Right renal pelvis (tissue), 4 donors: ENCODE measurements at regions not wholly inside any gene's neighbourhood (a gene's known extent, or its start where the extent isn't known, plus 50 kb on each side); places are given as distances from the start of the nearest gene placed in this dataset.
"Not testable (repeated sequence)": the region's sequence is repeated elsewhere in the genome, so short reads cannot be mapped to it uniquely, and the experiment has no call there.

Experiments used
- DNase-seq, 4 donors: peaks; one replicate each; pipeline ENCODE4 v3.0.0-alpha.2; 2013; ENCODE audit warnings: low read depth in 4 of 4, low spot score in 3 of 4, missing footprints in 1 of 4

DNA sequence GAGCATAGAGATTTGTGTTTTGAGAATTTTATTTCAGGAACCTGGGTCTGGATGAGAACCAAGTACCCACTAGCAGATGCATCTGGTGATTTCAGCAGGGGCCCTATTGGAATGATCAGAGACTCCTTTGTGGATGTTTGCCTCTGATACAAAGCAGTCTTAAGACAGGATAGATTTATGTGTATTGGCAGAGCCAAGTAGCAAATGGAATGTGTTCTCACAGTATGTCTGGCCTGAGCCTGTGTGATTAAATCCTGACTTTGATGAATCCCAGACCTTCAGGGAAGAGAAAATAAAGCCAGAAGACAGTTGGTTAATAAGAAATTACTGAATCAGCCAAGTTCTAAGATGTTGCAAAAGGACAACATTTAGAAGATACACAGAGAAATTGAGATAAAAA lies 755.5 kb upstream of the SEMA6D start:
- DNase-seq, result peak in 1 of 4 donors; percentile 48

DNA sequence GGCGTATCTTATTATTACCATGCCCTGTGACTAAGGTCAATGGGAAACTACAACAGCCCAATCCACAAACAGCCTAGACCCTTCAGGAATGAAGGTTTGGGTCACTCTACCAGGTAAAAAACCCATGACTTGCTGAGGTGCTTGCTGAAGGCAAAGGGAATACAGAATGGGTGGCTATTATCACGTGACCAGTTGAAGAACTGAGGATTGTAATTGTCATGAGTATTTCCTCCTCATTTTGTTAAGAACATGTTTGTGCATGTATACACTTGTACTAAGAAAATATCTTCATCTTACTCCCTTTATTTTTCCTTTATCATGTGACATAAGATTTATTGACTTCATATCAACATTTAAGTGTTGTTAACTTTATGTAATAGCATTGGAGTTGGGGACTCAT lies 729.2 kb upstream of the SEMA6D start:
- DNase-seq, result not testable (repeated sequence)

DNA sequence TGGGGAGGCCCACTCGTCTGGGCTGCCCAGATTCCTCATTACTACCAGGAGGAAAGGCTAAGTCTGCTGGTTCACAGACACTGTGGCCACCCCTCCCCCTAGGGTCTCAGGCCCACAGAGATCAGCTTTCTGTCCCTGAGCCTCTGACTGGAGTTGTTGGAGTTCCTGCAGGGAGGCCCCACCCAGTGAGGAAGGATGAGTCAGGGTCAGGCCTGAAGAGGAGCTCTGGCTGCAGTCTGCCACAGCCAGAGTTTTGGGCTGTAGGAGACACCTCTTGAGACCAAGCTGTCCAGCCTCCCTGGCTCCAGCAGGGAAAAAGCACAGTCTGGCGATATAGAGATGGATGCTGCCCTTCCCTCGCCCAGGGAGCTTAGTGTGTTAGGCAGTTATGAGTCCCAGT lies 720.9 kb upstream of the SEMA6D start:
- no peak for DNase-seq

DNA sequence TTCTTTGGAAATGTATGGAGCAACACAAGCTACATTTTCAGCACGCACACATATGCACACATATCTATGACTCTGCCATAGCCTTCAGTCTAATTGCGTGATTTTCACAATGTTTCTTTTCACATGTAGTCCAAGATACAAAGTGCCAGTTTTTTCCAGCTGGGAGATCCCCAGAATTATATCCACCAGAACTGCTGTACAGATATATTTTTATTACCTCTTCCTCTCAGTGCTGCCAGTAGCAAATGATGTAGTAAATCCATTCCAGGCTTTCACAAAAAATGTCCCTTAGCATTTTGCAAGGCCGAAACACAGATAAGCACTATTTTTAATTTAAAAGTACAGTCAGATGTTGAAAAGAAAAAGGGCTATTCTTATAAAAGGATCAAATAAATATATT lies 719.8 kb upstream of the SEMA6D start:
- DNase-seq, result no peak

DNA sequence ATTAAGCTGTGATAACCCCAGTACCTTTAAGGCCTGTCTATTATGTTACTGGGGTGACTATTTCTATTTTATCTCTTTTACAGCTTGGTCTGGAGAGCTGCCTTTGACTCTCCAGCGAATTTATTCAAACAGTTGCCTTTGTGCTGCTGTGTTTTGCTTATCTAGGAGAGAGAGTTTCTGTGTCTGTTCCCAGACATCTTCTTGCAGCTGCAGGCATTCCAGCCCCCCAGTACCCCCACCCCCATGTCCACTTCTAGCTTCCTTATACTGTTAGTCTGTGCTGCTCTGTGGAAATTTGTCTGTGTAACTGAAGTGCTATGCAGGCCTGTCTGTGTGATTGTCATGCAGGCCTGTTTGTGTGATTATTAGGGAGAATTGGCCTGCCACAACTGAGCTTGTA lies 713.7 kb upstream of the SEMA6D start:
- DNase-seq, result no peak

DNA sequence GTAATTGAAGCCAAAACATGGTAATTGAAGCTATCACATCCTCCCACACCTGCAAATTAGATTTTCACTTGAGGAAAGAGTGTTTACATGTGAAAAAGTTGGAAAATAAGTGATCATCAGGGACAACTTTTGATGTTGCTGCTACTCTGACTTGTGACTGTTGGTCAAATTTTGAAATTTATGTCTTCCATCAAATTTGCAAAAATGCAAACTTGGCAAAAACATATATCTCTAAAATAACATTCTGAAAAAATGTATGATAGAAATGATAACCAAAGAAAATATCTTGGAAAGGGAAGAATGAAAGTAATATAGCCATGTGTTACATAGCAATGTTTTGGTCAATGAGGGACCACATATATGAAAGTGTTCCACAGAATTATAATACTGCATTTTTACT lies 703.9 kb upstream of the SEMA6D start:
- no peak for DNase-seq

DNA sequence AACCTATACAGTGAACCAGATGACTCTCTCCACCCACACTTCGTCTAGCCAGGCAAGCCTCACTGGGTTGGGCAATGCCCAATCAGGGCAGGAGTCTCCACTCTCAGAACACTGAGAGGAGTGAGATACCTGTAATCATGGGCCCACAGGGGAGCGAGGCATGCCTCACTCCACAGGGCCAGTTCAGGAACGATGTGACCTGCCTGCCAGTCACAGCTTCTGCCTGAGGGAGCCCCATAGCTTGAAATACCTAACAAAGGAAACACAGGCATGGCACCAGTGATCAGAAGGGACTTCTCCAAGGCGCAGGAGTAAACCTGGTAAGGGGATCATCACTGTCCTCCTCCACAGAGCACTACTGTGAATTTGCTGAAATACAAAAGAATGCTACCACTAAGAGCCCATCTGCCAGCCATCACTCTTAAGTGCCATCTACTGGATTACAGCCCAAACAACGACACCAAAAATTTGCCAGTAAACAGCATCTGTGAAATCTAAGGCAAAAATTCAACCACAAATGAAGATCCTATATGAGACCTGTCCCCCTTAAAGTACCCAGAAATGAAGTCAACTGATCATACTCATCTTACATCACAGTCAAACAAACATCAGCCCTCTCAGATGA lies 689.9 kb upstream of the SEMA6D start:
- DNase-seq, result peak in 2 of 4 donors; percentile 1 to 5

DNA sequence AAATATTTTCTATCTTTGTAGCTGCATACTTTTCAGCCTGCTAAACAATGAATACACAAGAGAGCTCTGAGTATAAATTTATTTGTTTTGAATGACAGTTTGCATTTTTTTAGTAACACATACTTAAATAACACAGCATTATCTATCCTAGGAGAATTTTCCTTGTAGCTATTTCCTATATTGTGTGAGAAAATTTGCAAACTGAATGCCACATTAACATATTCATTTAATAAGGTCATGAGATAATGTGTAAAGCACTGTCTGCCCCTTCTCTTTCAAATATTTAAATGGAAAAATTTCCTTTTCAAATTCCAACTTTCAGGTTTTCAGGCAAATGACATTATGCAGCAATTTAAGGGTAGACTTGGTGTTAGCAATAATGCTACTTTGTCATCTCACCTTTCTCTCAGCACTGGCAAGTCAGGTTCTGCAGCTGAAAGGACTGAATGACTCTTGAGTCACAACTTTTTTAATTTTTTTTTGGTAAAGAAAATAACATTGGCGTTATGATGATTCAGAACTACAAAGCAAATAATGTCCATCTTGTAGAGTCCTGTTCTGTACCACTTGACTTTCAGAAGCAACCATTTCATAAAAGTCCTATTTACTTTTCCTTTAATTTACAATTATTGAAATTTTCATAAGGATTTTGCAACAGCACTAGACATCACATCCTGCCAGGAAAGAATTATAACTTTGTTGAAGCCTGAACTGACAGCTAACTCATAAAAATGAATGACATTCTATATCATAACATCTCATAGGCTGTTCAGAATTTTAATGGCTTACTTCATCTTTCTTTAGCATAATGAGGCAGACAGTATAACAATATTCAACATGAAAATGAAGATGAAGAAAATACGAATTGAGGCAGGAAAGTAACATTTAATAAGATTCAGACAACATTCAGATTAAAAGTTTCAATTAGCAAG lies 681.6 kb upstream of the SEMA6D start:
- DNase-seq, result no peak

DNA sequence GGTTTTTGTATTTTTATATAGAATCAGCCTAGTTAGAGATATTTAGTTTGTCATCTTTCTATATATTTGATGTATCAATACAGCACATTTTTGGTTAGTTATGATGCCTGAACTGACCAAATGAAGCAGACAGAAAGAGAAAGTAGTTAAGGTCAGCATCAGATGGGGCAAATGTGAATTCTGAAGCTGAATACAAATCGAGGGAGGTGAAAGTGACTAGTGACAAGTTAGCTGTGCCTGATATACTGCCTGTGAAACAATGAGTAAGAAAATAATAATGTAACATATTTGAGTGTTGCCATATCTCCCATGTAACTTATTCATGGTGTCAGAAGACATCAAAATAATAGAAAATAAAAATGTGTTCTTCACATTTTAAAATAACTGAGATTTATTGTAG lies 680.3 kb upstream of the SEMA6D start:
- no peak for DNase-seq

DNA sequence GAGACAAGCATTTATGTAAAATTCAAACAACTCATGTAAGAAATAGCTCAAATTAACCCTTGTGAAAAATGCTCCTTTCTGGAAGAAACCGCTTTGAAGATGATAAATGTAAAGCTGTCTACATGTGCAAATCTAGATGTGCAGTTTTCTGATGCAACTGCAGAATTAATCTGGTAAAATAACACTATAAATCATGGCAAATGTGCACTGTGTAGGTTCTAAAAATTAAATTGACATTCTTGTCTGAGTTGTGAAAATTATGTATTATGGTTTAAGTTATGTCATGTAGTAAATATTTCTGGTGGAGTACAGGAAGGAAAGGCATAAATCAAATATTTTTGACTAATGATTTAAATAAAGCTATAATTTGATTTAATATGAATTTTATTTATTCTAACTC lies 678.1 kb upstream of the SEMA6D start:
- DNase-seq, result no peak

DNA sequence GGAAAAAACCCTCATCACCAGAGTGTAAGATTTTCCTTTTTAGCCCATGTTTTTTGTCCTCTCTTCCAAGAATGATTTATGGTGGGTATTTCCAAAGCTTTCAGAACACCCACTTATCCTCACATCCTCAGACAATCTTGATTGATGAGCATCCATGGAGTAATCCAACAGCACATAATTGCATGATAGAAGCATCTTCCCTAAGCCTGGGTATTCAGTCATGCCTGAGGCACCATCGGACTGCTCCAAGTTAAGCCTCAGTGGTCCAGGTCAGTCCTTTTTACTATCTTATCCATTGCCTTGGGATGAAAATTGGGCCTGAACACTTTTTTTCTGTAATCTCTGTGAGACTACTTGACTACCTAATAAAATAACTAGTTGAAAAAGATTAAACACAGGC lies 676.0 kb upstream of the SEMA6D start:
- no peak for DNase-seq

DNA sequence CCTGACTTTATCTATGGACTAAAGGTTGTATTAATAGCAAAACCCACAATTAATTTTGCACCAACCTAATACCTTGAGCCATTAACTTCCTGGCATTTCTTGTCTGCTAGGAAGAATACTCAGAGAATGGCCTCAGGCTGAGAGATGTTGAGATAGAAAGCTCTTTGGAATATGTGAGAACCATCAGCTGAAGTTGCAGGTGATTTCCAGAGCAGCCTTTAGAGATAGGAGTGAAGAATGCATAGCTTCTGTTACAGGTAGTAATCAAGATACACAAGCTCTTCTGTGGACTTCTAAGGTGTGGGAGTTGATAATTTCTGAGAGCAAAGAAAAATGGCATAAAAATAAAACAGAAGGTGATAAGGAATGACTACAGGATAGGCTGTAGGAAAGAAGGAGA lies 669.3 kb upstream of the SEMA6D start:
- DNase-seq, result not testable (repeated sequence)

DNA sequence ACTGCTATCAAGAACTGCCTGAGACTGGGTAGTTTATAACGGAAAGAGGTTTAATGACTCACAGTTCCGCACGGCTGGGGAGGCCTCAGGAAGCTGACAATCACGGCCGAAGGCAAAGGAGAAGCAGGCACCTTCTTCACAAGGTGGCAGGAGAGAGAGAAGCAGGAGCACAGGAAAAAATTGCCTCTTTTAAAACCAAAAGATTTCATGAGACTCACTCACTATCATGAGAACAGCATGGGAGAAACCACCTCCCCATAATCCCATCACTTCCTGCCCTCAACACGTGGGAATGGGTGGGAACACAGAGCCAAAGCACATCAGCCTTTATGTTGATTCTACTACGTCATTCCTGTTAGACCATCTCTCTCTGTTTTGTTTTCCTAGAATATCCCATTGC lies 650.9 kb upstream of the SEMA6D start:
- no peak for DNase-seq

DNA sequence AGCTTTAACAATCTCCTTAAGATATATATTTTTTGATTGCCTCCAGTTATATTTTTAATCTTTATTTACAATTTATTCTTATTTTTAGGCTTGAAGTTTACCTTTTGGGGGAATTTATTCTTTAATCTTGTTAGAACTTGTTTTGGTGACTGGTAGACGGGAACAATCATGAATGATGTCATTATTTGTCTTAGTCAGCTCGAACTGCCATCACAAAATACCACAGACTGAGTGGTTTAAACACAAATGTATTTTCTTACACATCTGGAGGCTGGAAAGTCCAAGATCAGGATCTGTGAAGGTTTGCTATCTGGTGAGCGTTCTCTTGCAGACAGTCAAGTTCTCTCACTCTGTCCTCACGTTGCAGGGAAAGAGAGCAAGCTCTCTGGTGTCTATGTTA lies 639.5 kb upstream of the SEMA6D start:
- DNase-seq, result not testable (repeated sequence)

DNA sequence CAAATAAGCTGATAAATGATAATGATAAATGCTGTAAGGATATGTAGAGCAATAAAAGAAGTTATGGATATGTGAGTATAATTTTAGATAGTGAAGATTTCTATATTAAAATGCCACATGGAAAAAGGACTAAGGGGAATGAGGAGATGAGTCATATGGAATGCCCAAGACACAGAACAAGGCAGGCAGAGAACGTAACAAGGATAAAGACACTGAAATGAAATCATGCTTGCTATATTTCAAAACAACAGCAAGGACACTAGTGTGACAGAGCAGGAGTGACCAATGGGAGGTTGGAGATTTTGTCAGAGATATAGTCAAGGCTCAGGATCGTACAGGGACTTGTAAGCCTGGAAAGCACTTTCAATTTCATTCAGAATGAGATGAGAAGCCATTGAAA lies 621.5 kb upstream of the SEMA6D start:
- DNase-seq, result no peak

DNA sequence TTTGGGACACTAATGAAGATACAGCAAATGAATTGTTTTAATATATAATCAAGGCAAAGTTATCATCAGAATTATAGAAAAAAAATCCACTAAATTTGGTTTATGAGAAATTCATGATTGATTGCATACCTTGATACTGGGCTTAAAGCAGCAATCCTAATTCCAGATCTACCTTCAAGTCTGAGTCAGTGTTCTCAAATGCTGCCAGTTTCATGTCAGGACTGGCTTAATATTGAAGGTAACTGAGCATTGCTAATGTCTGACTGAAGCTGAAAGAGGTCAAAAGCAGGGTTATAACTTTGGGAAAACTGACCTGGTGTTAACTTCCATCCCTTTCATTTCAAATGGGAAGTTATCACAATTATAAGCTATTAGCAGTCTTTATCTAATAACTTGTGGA lies 618.8 kb upstream of the SEMA6D start:
- not testable (repeated sequence) for DNase-seq

DNA sequence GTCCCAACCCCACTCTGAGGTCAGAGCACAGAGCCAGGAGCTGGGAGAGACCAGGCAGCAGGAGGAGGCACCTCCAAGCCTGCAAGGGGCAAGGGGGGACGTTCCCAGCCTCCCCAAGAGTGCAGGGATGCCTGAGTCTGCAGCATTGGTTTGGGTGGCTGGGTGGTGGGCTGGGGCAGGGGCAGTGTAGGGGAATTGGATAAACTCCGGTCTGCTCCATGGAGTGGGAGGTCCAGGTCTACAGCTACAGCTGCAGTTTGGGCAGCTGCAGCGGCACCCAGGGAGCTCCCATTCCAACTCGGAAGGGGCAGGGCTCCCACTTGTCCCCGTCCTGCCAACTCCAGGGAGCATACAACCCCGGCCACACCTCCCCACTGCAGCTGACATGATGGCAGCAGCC lies 617.5 kb upstream of the SEMA6D start:
- not testable (repeated sequence) for DNase-seq

DNA sequence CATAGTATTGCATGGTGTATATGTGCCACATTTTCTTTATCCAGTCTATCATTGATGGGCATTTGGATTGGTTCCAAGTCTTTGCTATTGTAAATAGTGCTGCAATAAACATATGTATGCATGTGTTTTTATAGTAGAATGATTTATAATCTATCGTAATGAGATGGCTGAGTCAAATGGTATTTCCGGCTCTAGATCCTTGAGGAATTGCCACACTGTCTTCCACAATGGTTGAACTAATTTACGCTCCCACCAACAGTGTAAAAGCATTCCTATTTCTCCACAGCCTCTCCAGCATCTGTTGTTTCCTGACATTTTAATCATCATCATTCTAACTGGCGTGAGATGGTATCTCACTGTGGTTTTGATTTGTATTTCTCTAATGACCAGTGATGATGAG lies 608.5 kb upstream of the SEMA6D start:
- DNase-seq, result not testable (repeated sequence)

DNA sequence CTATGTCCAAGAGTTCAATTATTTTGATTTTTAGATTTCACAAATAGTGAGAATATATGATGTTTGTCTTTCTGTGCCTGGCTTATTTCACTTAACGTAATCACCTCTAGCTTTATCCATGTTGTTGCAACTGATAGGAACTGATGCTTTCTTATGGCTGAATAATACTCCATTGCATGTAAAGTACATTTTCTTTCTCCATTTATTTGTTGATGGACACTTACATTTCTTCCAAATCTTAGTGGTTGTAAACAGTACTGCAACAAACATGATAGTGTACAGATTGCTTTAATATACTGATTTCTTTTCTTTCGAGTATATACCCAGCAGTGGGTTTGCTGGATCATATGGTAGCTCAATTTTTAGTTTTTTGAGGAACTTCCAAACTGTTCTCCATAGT lies 600.6 kb upstream of the SEMA6D start:
- DNase-seq, result no peak

DNA sequence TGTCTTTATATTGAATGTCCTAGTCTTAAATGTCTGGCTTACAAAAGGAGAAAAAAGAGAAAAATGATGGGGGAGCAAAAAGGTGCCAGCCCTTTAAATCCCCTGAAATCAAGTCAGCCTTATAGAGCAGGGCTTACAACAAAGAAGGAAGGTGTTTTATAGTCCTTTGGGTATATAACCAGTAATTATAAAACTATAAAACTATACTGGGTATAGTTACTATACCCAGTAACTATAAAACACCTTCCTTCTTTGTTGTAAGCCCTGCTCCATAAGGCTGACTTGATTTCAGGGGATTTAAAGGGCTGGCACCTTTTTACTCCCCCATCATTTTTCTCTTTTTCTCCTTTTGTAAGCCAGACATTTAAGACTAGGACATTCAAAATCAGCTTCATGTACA lies 598.0 kb upstream of the SEMA6D start:
- DNase-seq, result no peak

DNA sequence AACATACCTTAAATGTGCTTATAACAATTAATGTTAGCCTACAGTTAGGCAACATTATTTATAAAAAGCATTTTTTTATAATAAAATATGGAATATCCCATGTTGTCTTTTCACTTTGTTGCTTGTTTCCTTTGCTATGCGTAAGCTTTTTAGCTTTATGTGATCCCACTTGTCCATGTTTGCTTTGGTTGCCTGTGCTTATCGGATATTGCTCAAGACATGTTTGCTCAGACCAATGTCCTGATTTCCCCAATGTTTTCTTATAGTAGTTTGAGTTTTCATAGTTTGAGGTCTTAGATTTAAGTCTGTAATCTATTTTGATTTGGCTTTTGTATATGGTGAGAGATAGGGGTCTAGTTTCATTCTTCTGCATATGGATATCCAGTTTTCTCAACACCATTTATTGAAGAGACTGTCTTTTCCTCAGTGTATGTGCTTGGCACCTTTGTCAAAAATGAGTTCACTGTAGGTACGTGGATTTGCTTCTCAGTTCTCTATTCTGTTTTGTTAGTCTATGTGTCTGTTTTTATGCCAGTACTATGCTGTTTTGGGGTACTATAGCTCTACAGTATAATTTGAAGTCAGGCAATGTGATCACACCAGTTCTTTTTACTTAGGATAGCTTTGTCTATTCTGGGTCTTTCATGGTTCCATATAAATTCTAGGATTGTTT lies 592.7 kb upstream of the SEMA6D start:
- no peak for DNase-seq

DNA sequence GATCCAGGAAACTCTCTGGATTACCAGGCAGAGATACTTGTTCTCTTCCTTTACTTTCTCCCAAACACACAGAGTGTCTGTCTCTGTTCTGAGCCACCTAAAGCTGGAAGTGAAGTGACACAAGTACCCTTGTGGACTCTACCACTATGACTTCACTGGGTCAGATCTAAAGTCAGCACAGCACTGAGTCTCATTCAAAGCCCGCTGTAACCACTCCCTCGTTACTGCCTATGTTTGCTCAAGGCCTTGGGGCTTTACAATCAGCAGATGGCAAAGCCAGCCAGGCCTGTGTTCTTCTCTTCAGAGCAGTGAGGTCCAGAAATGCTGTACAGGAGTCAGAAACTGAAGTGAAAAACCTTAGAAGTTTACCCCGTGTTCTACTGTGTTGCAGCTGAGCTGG lies 588.3 kb upstream of the SEMA6D start:
- DNase-seq, result no peak
